Mucosa of rectum (tissue), 2 donors: ENCODE measurements at regions not wholly inside any gene's neighbourhood (a gene's known extent, or its start where the extent isn't known, plus 50 kb on each side); places are given as distances from the start of the nearest gene placed in this dataset.
"Not testable (repeated sequence)": the region's sequence is repeated elsewhere in the genome, so short reads cannot be mapped to it uniquely, and the experiment has no call there.

Source experiments
- H3K27ac ChIP-seq, 2 donors: one replicate each; pipeline ENCODE4 v1.7.0; 2013; ENCODE audit warnings: inconsistent platforms in 2 of 2, low read depth in 2 of 2, low read length in 2 of 2
- H3K27me3 ChIP-seq, 2 donors: one replicate each; pipeline ENCODE4 v1.7.0; 2013; ENCODE audit warnings: low read length in 2 of 2; ENCODE audit not compliant: control insufficient read depth in 2 of 2, insufficient read depth in 2 of 2
- H3K36me3 ChIP-seq, 2 donors: one replicate each; pipeline ENCODE4 v1.7.0; 2013; ENCODE audit warnings: low read length in 2 of 2; ENCODE audit not compliant: control insufficient read depth in 2 of 2, insufficient read depth in 2 of 2
- H3K4me1 ChIP-seq, 2 donors: one replicate each; pipeline ENCODE4 v1.7.0; 2013; ENCODE audit warnings: low read length in 2 of 2, mild to moderate bottlenecking in 1 of 2; ENCODE audit not compliant: control insufficient read depth in 2 of 2, insufficient read depth in 2 of 2
- H3K4me3 ChIP-seq, 2 donors: one replicate each; pipeline ENCODE4 v1.7.0; 2013; ENCODE audit warnings: low read length in 2 of 2
- H3K9ac ChIP-seq, 2 donors: one replicate each; pipeline ENCODE4 v1.7.0; 2013; ENCODE audit warnings: low read length in 2 of 2, low read depth in 1 of 2, mild to moderate bottlenecking in 1 of 2
- H3K9me3 ChIP-seq, 2 donors: one replicate each; pipeline ENCODE4 v1.7.0; 2013; ENCODE audit warnings: low read length in 2 of 2; ENCODE audit not compliant: control insufficient read depth in 2 of 2
- donor health status: healthy.
- donor health status: Normal muscosa, but diverticular disease.

DNA sequence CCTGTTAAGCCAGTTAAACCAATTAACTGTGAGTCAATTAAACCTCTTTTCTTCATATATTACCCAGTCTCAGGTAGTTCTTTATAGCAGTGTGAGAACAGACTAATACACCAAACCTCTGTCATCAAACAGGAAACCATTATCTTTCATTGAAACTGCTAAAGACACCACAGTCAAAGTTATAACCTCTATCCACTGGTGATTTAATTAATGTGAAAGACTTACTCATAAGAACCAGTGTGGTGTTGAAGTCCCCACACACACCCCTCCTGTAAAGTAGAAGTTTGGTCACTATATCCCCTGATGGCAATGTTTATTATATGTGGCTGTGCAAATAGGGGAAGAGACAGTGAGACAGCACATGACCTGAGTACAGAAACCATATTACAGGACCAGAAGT is 228.1 kb downstream of the NEBL start:
- Histone ChIP-seq H3K9me3 (no peaks in the 10 kb centered on the region), H3K4me3 (no peak overlapping the region), H3K4me1 (no peaks in the 10 kb centered on the region), H3K9ac (no peak overlapping the region), H3K27ac (no peak overlapping the region), H3K27me3 (no peaks in the 10 kb centered on the region), H3K36me3 (no peaks in the 10 kb centered on the region)

DNA sequence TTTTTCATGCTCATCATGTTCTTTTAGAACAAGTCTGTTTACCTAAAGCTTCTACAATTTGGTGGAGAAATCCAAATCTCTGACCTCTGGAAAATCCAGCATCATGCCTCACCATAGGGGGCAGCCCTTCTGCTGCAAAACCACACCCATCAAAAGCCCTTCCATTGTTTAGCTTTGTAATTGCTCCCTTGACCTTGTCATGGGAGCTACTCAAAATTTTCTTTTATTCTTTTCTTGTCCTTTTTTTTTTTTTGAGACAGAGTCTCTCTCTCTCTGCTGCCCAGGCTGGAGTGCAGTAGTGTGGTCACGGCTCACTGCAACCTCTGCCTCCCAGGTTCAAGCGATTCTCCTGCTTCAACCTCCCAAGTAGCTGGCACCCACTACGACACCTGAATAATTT is 234.4 kb downstream of the NEBL start:
- Histone ChIP-seq H3K36me3 (no peaks in the 10 kb centered on the region), H3K9me3 (no peaks in the 10 kb centered on the region), H3K27ac (no peak overlapping the region), H3K4me3 (no peak overlapping the region), H3K4me1 (no peaks in the 10 kb centered on the region), H3K27me3 (no peaks in the 10 kb centered on the region), H3K9ac (no peak overlapping the region)

DNA sequence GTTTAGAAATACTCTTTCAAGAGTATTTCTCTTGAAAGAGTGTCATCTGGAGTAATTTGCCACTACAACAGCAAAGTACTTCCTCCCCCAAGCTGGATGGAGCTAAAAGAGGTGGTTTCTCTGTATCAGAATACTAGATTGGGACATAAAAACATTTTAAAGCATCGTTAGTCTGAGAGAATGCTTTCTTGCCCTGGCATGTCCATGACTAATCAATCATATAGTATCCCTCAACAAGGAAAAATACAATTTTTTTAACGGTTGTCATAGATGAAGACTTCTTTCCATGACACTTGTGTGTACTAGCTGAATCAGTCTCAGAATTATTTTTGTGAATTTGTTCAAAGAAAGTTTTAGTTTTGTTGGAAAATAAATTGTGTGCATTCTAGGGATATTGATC is 237.9 kb downstream of the NEBL start:
- Histone ChIP-seq H3K27ac (no peak overlapping the region), H3K9me3 (no peaks in the 10 kb centered on the region), H3K9ac (no peak overlapping the region), H3K27me3 (no peaks in the 10 kb centered on the region), H3K36me3 (no peaks in the 10 kb centered on the region), H3K4me3 (no peak overlapping the region), H3K4me1 (no peaks in the 10 kb centered on the region)

DNA sequence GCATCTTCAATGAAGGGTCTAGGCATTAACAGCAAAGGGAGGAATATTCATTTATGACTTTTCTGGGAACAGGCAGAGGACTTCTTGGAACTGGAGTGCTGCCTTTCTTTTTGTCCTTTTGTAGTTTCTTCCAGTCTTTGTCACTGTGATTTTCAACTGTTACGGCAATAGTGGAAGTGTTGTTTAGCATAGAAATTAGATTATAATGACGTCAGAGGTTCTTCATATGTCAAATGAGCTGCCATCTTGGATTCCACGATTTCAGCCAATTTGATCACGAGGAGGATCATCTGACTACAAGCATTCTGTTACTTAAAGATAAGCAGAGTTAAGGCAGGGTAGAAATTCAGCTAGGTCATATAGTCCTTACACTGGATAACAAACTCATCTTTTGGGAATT is 239.0 kb downstream of the NEBL start:
- no peaks in the 10 kb centered on the region for H3K4me1 ChIP-seq
- H3K4me3 ChIP-seq: no peak overlapping the region
- H3K36me3 ChIP-seq: no peaks in the 10 kb centered on the region
- H3K27ac ChIP-seq: no peak overlapping the region
- H3K9me3 ChIP-seq: no peaks in the 10 kb centered on the region
- H3K27me3 ChIP-seq: no peaks in the 10 kb centered on the region
- no peak overlapping the region for H3K9ac ChIP-seq

DNA sequence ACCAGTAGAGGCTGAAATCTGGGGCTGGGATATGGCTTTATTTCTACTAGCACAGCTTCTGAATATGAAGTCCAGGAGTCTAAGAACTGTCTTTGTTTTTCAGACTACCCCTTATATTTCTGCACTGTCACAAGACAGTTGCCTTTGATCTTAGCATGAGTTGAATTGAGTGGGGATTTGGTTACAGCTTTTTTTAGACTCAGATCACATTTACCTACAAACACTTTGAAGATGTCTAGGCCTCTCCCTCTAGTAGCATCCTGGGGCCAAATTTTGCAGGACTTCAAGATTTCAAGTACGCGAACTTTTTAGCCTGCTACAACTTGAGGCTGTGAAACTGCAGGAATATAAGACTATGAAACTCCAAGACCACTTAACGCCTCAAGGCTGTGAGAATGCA is 240.2 kb downstream of the NEBL start:
- no peak overlapping the region for H3K27ac ChIP-seq
- no peak overlapping the region for H3K9ac ChIP-seq
- H3K27me3 ChIP-seq: no peaks in the 10 kb centered on the region
- H3K9me3 ChIP-seq: no peaks in the 10 kb centered on the region
- no peaks in the 10 kb centered on the region for H3K4me1 ChIP-seq
- H3K4me3 ChIP-seq: no peak overlapping the region
- no peaks in the 10 kb centered on the region for H3K36me3 ChIP-seq

DNA sequence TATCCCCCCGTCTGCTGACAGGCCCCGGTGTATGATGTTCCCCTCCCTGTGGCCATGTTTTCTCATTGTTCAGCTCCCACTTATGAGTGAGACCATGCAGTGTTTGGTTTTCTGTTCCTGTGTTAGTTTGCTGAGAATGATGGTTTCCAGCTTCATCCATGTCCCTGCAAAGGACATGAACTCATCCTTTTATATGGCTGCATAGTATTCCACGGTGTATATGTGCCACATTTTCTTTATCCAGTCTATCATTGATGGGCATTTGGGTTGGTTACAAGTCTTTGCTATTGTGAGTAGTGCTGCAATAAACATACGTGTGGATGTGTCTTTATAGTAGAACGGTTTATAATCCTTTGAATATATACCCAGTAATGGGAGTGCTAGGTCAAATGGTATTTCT is 244.7 kb downstream of the NEBL start:
- not testable (repeated sequence) for H3K4me3 ChIP-seq, H3K4me1 ChIP-seq, H3K27me3 ChIP-seq, H3K9me3 ChIP-seq, H3K36me3 ChIP-seq, H3K27ac ChIP-seq, H3K9ac ChIP-seq

DNA sequence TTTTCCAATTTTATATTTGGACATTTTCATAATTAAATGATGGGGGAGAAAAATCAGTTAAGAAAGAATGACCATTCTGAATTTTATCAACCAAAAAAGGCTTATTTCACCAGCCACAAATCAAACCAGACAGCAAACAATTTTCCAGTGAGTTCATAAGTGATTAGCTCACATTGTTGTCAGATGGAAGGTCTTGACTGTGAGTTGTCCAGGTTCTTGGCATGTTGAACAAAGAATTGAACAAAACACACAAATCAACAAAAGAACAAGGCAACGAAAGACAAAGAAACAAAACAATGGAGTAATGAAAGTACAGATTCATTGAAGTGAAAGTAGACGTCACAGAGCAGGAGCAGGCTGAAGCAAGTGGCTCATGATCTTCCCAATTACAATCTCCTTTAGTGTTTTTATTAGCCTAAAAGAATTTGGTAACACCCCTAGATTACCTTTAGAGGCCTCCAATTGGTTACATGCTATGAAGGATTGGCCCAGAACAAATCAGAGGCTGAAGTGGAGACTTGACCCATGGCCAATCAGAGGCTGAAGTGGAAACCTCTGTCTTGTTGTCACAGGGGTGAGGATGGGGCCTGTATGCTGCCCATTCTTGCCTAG is 248.7 kb downstream of the NEBL start:
- H3K27ac ChIP-seq: no peak overlapping the region
- no peaks in the 10 kb centered on the region for H3K9me3 ChIP-seq
- H3K4me1 ChIP-seq: no peaks in the 10 kb centered on the region
- no peak overlapping the region for H3K4me3 ChIP-seq
- no peaks in the 10 kb centered on the region for H3K27me3 ChIP-seq
- H3K9ac ChIP-seq: no peak overlapping the region
- no peaks in the 10 kb centered on the region for H3K36me3 ChIP-seq

DNA sequence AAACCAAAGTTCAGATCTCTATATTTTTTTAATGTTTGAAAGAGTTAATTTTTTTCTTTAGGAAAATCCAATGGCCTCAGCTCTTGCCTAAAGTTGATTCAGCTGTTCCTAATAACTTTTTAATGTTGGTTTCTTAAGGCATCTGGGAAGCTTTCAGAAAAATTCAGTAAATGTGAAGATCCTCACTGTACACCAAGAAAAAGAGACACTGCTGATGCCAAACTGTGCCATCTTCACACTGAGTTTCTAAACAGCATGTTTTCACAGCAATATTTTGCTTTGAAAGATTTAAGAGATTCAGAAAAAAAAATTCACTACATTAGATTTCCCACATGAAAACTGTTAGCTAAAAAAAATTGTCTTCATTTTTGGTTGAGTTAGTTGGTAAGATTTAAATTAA is 249.4 kb downstream of the NEBL start:
- Histone ChIP-seq H3K27ac (no peak overlapping the region), H3K27me3 (no peaks in the 10 kb centered on the region), H3K9ac (no peak overlapping the region), H3K4me1 (no peaks in the 10 kb centered on the region), H3K36me3 (no peaks in the 10 kb centered on the region), H3K9me3 (no peaks in the 10 kb centered on the region), H3K4me3 (no peak overlapping the region)

DNA sequence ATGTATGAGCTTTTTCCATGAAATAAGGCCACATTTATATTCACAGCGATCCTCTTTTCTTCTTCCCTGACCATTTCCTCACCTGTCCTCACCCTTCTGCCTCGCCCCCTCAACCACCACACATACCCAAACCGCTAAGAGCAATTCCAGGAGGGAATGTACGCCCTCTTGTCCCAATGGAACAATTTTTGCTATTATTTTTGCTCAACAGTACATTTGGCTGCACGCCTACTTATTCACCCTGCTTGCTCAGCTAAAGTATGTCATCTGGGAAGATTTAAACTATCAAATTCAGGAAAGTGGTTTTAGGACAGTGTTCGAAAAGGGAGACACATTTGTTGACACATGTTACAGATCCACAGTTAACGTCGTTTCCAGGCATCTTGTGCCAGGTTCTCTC is 252.7 kb downstream of the NEBL start:
- Histone ChIP-seq H3K27me3 (no peaks in the 10 kb centered on the region), H3K4me3 (no peak overlapping the region), H3K9ac (no peak overlapping the region), H3K4me1 (no peaks in the 10 kb centered on the region), H3K36me3 (no peaks in the 10 kb centered on the region), H3K27ac (no peak overlapping the region), H3K9me3 (no peaks in the 10 kb centered on the region)

DNA sequence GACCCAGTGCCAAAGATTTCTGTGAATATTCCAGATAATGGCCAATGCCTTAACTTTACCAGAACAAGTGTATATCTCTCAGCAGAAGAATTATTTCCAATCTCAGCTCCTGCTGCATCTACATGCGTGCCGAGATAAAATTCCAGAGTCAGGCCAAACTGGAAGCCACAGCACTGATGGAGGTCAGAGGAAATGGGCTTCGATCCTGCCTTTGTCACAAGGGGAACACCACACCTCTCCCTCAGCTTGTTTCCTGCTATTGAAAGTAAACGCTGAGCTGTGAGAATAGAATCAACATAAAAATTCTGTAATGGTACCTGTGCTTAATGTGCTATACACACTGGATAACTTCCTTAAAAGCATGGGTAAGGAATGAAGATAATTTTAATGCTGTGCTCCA is 255.5 kb downstream of the NEBL start:
- H3K27ac ChIP-seq: no peak overlapping the region

DNA sequence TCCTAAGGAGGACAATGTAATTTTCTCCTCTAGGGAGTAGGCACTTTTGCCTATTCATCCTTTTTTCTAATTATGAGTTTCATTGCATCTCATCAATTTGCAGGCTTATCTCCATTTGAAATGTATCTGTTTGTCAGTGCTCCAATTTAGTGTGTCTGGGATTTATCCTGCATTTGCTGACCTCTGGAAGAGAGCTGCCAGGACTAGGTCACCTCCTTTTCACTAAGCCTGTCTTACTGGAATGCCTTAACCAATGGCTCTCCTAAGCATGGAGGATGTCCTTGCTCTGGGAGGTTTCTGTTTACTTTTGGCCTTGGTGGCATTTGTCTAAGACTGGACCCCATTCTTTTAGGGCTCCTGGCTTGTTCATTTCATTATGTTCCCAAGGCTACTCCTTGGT is 261.5 kb downstream of the NEBL start:
- Histone ChIP-seq H3K4me3 (no peak overlapping the region), H3K9ac (no peak overlapping the region), H3K27ac (no peak overlapping the region), H3K27me3 (no peaks in the 10 kb centered on the region), H3K9me3 (no peaks in the 10 kb centered on the region), H3K36me3 (no peaks in the 10 kb centered on the region), H3K4me1 (no peaks in the 10 kb centered on the region)

More for the DNA sequence above, 255.5 kb downstream of the NEBL start:
- Histone ChIP-seq H3K36me3 (no peaks in the 10 kb centered on the region), H3K4me3 (no peak overlapping the region), H3K4me1 (no peaks in the 10 kb centered on the region), H3K9ac (no peak overlapping the region), H3K27me3 (no peaks in the 10 kb centered on the region), H3K9me3 (no peaks in the 10 kb centered on the region)
